HG03280 (cell line): ENCODE measurements at regions not wholly inside any gene's neighbourhood (a gene's known extent, or its start where the extent isn't known, plus 50 kb on each side); places are given as distances from the start of the nearest gene placed in this dataset.

Source experiments
- ATAC-seq: cut with Tn5 transposase; IDR thresholded peaks from one replicate; pipeline ENCODE4 v1.9.1; 2021; ENCODE audit warnings: mild to moderate bottlenecking, moderate library complexity; ENCODE audit not compliant: unreplicated experiment

DNA sequence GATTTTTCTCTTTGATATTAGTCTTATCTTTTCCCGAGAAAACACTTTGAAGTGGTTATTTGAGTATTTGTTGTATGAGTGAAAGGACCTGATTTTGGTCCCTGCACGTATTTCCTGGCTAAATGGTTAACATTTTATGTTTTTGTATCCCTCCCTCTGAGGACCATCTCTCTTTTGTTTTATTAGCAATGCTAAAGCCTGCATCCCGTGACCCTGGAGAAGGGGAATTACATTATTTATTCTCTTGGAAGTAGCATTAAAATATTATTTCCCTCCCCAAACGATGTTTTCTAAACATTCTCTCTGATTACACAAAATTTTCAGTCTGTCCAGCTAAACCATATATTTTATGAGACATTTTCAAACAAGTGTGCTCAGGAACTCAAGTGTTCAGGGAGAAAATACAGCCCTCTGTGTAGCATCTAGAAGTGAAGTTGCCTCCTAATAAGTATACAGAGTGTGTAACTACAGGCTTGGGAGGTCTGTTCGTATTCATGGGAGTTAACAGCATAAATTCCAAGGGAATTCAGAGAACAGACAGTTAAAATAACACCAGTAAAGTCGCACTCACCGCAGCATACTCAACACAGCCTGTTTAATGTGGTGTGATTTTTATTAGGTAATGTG lies 163.8 kb upstream of the NPVF start:
- no peak for ATAC-seq

DNA sequence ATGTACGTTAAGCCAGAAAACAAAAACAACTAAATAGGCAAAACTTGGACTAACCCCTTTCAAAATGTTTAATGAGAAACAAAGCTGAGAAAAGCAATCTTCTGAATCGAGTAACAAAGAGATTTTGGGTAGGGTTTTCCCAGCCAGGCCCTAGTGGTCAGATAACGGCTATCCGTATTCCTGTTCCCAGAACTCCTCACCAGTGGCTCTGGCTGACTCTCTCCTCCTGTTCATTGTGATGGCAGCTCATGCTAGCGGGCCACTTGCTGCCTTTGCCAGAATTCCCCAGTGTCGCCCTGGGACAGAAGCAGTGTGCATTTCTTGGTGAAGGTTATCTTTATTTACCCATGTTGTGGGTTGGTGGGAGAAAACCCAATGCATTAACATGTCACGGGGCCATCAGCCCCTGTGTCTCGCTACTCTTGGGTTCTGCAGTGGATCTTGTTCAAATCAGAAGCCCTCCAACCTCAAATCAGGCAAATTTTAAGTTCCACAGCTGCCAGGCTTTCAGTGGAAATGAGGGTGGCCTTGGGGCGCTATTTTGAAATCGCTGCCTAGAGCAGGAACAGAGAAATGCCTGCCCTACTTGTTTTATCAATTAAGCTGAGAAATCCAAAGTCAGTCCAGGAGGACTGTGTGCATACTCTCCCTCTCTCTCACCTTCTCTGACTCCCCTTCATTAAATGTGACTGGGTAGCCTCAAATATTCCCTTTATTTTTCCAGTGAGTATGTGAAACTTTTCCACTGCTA lies 164.5 kb upstream of the NPVF start:
- no peak for ATAC-seq

DNA sequence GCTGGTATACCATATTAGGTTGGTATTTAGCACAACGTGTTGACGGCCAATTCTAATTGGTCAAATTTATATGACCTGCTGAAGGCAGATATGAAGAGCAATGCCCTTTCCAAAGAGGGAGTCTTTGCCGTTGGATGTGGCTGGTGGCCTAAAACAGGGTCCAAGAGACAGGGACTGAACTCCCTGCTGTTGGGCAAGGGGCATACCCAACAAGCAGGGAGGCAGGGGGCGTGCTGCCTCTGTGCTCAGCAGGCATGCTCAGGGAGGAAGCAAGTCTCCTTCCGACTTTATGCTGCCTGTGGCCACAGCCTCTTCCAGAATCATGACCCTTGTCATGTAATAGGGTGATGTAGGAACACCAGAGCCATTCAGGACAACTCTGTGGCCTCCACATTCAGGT lies 167.7 kb upstream of the NPVF start:
- ATAC-seq: no peak

DNA sequence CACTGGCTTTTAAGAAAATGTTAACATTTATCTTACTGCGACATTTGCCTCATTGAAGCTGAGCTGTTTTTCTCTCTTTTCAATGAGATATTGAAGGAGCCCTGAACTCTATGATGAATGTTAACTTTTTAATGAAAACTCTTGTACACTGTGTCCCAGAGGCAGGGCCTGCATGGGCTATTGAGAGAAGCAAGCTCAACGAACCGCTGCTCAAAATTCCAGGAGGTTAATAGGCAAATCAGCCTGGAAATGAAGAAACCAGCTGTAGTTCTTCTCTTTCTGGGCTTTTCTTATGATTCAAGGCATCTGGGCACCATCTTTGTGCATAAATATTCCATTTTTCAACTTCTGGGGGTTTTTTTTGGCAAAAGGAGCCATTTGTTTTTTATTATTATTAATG lies 168.4 kb upstream of the NPVF start:
- no peak for ATAC-seq

DNA sequence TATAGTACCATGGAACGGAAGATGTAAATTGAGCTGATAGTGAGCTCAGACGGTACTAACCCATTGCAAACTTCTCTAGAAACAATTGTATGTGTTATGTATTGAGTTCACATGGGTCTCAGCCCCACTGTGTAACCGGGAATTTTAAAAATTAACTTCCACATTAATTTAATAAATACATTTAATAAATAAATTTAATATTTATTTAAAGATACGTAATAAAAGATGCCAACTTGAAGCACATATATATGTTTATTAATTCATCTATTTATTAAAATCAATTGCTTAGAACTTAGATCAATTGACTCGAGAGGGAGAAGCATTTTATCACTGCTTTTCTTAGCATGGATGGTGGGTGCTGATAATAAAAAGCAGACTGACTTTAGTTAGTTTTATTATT lies 170.1 kb upstream of the NPVF start:
- ATAC-seq: no peak

DNA sequence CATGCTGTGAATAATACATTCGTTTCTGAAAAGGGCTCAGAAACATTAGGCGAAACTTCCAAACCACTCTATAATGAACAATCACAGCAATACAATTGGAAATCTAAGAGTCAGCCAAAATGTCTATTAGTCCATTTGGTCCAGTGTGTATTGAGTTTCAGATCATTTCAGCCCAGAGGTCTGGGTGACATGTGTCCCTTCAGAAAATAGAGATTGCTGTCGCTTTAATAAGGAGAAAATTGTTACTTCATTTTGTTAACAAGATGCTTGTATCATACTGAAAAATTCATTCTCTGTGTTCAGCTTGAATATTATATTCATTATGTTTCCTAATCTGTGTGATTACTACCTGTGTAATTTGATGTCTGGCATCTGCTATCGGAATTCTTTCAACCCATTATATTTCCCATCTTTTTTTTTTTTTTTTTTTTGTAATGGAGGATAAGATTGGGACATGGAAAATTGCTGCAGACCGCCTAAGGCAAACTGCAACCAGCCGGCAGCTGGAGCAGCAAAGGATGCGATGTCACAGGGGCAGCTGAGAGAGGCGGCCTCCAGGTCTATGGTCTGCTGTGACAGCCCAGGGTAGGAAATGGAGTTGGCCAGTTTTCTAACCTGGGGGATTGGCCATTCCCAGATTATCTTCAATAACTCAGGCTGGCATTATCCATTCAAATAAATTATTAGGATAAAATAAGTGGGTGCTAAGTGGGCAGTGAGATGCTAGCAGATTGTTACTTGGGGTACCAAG lies 170.9 kb upstream of the NPVF start:
- ATAC-seq: no peak

DNA sequence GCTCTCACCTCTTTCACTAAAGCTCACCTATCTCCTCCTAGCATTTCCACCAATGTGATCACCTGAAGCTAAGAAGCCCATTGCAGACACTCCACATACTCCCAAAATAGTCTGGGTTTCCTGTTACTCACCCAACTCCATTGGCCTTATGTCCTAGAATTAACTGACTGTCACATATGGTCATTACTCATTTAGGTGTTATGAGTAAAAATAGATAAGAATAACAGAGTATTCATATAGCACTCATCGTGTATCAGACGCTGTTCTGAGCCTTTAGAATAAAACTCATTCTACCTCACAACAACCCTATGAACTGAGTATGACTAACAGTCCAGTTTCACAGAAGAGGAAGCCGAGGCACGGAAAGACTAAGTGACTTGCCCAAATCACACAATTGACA lies 174.2 kb upstream of the NPVF start:
- no peak for ATAC-seq

DNA sequence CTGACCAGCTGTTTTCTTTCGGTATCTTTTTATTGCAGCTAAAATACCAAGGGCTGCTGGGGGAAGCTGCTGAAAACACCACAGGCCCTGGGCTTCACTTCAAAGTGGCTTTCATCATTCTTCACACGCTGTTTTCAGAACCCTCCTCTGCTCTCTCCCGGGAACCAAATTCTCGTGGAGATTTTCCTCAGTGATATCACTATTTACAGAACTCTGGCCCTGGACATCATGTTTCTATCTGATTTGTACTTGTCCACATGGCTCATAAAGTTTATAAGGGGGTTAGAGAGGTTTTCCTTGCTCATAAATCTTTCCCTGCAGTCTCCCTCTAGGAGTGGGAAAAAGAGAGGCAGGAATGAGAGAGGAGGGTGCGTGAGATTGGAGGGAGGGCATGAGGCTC lies 177.4 kb upstream of the NPVF start:
- ATAC-seq: no peak

DNA sequence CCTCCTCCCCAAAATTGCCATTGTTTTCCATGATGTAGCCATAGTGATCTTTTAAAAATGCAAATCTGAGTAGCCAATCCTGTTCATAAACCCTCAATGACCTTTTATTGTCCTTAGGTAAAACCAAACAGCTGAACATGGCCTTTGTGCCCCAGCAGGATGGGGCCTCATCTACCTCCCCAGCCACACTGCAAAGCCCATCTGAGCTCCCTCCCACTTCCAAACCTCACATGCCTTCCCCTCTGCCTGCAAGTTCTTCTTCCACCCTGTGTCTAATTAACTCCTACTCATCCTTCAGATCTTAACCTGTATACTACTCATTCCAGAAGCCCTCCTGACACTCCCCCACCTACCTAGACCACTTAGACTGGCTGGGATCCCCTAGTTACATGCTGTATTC lies 178.8 kb upstream of the NPVF start:
- no peak for ATAC-seq

DNA sequence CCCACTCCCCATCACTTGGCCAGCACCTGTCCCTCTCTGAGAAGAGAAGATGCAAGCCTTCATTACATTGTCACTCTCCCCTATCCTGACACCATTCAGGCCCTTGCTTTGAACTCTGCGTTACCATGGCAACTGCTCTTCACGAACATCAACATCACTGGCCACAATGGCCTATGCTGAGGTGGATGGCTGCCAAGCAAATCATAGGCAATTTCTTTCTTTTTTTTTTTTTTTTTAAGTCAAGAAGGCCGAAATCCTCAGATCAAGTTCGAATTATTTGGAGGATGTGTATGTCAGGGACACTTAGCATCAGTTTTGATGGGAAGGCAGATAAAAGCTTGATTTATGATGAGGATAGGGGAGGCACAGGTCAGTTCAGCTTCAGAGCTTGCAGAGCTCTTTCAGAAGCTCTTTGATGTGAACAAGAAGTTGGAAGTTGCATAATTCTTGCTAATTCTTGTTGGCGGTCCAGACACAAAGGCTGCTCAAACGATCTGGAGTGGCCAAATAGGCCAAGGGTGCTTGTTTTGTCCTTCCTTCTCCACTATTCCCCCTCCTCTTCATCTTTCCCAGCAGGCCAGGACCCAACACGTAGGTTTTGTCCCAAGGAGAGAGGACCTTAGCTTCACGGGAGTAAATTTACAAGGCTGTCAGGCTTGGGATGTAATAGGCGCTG lies 179.9 kb upstream of the NPVF start:
- ATAC-seq: no peak

DNA sequence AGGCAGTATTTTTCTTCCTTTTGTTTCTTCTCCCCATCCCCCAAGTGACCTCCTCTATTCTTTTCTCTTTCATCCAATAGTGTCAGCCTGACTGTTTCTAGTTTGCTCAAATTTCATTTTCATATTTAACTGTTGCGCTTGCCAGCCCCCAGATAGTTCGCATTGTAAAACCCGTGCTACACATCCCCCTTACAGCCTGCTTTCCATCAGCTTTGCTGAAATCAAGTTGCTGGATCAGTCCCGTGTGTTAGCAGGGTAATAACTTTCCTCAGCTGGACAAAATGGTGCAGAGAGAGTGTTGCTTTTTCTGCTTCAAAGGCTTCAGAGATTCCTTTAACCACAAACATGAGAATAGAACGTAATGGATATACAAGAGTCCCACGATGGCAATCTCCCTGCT lies 180.6 kb upstream of the NPVF start:
- ATAC-seq: no peak

DNA sequence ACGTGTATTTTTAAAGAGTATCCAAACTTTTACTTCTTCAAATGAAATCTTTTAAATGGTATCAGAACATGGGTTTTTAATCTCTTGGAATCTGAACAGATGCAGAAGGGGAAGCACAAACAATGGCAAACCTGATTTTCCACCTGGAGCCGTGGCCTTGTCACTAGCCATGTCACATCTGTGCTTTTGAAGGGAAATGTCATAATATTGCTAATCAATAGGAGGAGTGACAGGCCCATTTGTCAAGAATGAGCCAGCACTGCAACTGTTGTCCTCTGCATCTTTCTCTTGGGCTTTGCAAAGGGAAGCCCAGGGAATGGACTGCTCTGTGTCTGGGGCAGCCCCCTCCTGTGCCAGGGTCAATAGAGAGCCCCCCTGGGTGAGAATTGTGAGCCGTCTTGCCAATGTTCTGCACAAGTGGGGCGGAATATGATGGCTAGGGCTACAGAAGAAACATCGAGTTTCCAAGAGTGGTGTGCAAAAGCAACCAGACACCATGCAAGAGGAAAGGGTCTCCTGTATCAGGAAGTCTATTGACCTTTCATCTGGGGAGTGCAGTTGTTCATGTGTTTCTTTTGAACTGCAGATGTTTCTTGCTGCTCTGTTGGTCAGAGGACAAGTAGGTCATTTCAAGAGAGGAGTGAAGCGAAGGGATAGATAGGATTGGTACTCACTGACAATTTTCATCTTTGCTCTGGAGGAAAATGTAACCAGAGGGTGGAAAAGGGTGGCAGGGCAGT lies 181.8 kb upstream of the NPVF start:
- ATAC-seq: no peak

DNA sequence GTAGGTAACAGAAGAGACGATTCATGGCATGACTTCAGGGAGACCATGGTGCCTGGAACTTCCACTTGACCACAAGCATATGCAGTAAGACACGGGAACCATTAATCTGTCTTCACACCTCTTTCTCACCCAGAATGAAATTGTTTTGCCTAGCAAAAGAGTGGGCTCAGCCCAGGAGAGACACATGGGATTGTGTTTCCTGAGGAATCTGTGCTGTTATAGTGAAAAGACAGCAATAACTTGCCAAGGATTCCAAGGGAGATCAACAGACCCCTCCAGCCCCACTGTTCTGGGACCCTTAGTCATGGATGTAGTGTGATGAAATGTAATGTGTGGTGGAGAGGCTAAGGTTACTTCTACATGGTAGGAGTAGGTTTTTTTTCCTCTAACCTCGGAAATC lies 192.5 kb upstream of the NPVF start:
- ATAC-seq: no peak

DNA sequence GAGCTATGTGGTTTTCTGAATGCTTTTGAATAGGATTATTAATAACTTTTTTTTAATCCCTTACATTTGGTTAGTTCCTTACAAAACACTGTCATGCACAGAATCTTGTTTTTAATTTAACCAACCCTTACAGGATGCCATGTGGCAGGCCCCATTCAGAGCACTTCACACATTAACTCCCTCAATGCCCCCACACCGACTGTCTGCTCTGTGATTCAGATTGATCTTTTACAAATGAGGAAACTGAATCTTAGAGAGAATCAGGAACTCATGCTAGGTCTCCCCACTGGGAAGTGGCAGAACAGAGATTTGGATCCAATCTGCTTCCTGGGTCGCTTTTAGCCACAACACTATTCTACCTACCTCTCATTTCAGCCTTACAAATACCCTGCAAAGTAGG lies 195.8 kb upstream of the NPVF start:
- ATAC-seq: no peak

DNA sequence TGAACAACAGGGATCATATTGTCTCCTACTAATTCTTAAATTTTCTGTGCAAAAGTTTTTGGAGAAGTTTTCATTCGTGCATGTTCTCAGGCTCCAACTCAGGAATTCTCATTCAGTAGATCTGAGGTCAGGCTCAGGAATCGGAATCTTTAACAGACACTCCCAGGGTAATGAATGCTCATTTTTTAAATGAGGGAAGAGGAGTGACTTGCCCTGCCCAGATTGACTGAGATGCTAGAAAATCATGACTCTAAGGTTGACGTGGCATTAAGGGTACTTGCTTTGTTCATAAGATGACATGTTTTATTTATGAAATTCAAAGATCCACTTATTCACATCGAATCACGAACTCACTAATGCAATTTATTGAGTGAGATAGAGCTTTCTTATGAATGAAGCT lies 196.6 kb upstream of the NPVF start:
- ATAC-seq: no peak

DNA sequence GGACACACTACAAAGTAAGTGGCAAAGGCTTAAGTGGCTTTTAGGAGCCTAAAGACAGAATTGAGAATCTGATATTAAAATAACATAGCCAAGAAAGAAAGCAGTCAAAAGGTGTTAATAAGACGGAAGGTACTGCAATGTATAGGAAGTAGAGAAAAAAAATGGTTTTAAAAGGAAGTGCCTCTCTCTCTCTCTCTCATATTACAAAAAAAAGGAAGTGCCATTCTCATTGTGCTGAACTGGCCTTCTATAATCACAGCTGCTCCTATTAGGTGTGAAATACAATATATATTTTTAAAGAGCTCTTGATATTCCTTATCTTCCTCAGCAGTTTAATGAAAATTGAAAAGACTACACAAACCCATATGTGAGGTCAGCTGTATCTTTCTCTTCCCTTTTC lies 199.4 kb upstream of the NPVF start:
- no peak for ATAC-seq

DNA sequence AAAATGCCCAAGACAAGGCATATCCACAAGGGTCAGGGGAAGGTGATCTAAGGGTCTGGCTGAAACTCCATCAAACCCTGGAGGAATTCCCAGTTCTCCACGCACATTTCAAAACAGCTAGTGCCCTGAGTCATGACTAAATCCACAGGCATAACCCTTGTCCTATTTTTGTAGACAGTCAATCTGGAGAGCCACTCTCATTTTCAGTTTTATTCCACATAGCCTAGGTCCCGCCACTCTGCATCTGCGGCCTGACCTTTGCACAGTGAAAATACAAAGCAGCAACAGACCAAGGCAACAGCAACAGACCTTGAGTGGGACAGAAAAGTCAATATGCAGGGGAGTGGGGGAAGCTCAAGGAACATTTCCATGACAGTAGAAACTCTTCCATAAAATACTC lies 201.4 kb upstream of the NPVF start:
- ATAC-seq: no peak

DNA sequence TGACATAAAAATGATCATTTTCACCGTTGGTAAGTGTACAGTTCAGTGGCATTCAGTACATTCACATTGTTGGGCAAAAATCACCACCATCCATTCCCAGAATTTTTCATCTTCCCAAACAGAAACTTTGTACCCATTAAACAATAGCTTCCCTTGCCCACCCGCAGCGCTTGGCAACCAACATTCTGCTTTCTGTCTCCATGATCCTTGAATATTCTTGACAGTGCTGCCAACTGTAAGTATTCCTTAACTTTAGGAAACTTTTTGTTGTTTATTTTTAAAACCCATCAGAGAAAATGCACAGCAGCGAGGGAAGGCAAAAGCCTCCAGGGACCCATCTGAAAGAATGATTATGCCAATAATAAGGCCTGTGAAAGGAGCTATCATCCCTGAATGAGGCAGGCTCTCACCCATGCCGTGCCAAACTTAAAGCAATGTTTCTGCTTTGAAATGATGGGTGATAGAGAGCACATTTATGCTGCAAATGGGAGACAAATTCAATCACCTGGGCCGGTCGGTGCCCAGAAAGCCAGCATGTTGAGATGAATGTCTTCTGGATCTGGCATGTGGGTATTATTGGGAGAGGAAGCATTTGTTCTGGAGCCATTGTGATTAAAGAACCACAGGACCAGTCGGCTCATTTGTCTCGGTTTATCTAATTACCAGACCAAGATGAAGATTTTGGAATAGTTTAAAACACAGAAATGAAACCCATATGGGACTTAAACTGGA lies 202.1 kb upstream of the NPVF start:
- ATAC-seq: no peak

DNA sequence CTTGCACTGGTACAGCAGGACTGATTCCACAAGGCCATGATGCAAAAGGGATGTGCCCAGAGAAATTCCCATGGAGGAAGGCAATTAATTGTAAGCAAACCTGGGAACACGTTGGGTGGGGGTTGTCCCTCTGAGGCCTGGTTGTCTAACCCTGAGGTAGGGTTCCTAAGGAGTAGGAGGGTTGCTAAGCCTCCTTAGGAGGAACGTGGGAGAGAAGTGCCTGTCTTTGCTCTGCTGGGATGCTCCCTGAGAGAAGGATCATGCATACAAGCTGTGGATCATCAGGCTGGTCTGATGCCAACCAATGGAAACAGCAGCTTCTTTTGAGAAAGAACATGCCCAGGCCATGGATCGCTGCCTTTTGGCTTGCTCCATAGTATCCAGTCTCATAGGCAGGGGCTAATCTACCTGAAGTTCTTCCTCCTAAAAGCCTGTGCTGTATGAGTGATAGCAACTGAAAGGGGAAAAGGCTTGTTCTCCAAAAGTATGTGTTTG lies 203.7 kb upstream of the NPVF start:
- ATAC-seq: no peak

DNA sequence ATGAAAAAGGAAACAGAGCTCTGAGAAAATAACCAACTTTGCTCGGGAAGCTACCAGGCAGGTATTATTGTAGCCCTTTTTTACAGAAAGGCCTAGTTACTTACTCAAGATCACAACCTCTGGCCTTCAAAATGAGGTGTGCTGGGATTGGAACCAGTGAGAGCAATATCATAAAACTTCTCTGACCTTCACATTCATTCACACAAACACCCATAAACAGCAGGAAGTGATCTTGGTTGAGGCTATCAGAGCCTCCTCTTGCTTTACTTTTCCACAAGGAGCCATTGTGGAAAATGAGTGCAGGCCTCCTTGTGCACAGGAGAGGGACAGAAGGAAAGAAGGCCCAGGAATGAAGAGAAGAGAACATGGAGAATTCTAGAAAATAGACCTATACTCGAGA lies 204.5 kb upstream of the NPVF start:
- no peak for ATAC-seq
